Uterus (tissue), 3 donors: ENCODE measurements at regions not wholly inside any gene's neighbourhood (a gene's known extent, or its start where the extent isn't known, plus 50 kb on each side); places are given as distances from the start of the nearest gene placed in this dataset.

Experiments used
- DNase-seq, 2 donors: peaks; one replicate each; pipeline ENCODE4 v3.0.0-alpha.2; 2019 to 2020
- H3K27ac ChIP-seq, 2 donors: fragments of 200-600 bp; sonication (generic); 1 replicate in 1 of 2; 2 replicates in 1 of 2; pipeline ENCODE4 v1.5.1; 2016 to 2018
- H3K27me3 ChIP-seq, 2 donors: fragments of 200-600 bp; sonication (generic); one replicate each; pipeline ENCODE4 v1.5.1; 2018 to 2019; ENCODE audit warnings: control low read depth in 1 of 2
- H3K36me3 ChIP-seq, 2 donors: fragments of 200-600 bp; sonication (generic); one replicate each; pipeline ENCODE4 v1.5.1; 2019; ENCODE audit warnings: control low read depth in 1 of 2
- H3K4me1 ChIP-seq, 2 donors: fragments of 200-600 bp; sonication (generic); one replicate each; pipeline ENCODE4 v1.5.1; 2018 to 2019; ENCODE audit warnings: control low read depth in 1 of 2
- H3K4me3 ChIP-seq, 2 donors: fragments of 200-600 bp; sonication (generic); 1 replicate in 1 of 2; 2 replicates in 1 of 2; pipeline ENCODE4 v1.5.1; 2018 to 2019; ENCODE audit warnings: mild to moderate bottlenecking in 1 of 2
- H3K9me3 ChIP-seq, 2 donors: fragments of 200-600 bp; sonication (generic); one replicate each; pipeline ENCODE4 v1.5.1; 2019; ENCODE audit warnings: control low read depth in 1 of 2
- POLR2A ChIP-seq, 2 donors: fragments of 450-650 bp; IDR thresholded peaks; one replicate each; pipeline ENCODE4 v1.6.1; 2016; ENCODE audit warnings: antibody characterized with exemption in 2 of 2, mild to moderate bottlenecking in 1 of 2, moderate library complexity in 1 of 2
- intact Hi-C: fragments of 100-400 bp; cut with DNase I; formaldehyde crosslinking; loops from one replicate; pipeline ENCODE4 v1.15.1; 2023; ENCODE audit warnings: low total_unique reads
- TF ChIP-seq, protein P1 (sequence below), 4 experiments: fragments of 200-600 bp in 2 of 4; fragments of 450-650 bp in 2 of 4; sonication (generic) in 2 of 4; IDR thresholded peaks; one replicate each; pipeline ENCODE4 v1.5.1; 2016 to 2019; ENCODE audit warnings: antibody characterized with exemption in 4 of 4, mild to moderate bottlenecking in 2 of 4, moderate library complexity in 1 of 4
- donor health status: DM: yes; HTN: yes; CAD: no.

DNA sequence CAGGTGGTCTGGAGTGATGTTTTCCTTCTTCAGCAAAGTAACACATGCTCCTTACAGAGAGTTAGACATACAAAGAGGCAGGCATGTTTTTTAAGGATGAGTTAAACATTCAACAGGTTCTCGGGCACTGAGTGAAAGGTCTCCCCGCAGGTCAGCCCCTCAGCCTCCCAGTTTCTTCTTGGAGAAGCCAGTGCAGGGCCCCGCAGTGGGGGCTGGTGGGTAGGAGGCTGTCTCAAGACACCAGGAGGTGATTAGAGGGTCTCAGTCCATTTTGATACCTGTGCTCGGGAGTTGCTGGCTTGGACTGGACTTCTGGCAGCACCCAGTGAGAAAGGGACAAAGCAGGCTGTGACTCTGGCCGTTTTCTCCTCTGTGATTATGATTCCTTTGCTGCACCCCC is 78.6 kb upstream of the ZNF479 start:
- intact Hi-C loops, result no loop called here
- no peak for DNase-seq
- no peak for TF ChIP-seq POLR2A (IDR thresholded peaks at IDR 0.05)
- TF ChIP-seq, protein P1, sequence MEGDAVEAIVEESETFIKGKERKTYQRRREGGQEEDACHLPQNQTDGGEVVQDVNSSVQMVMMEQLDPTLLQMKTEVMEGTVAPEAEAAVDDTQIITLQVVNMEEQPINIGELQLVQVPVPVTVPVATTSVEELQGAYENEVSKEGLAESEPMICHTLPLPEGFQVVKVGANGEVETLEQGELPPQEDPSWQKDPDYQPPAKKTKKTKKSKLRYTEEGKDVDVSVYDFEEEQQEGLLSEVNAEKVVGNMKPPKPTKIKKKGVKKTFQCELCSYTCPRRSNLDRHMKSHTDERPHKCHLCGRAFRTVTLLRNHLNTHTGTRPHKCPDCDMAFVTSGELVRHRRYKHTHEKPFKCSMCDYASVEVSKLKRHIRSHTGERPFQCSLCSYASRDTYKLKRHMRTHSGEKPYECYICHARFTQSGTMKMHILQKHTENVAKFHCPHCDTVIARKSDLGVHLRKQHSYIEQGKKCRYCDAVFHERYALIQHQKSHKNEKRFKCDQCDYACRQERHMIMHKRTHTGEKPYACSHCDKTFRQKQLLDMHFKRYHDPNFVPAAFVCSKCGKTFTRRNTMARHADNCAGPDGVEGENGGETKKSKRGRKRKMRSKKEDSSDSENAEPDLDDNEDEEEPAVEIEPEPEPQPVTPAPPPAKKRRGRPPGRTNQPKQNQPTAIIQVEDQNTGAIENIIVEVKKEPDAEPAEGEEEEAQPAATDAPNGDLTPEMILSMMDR (IDR thresholded peaks at IDR 0.05), result no peak

DNA sequence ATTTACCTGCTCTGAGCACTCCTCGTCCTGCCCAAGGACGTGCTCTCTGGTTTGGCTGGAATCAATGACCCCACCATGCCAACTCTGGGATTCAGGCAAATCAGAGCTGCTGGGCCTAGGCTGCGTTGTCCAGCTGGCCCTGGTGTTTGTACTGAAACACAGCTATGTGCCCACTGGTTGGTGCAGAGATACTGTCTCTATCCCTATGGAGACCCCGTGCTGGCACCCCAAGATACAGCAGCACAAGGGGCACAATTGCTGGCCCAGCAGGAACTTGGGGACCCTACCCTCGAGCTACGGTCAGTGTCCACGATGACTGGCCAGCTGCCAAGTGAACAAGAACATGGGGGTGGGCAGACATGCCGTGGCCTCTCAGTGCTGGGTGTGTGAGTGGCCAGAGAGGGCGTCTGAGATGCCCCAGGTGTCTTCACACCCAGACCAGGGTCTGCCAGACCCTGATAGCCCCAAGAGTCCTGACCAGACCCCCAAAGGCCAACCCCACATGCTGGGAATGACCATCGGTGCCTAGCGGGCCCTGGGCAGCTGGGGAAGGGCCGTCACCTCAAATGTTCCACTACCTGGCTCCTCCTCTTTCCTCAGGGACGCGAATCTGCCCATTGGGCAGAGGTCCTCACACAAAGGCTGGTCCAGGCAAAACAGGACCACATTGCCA is 79.3 kb upstream of the ZNF479 start:
- intact Hi-C loops, result no loop called here
- Histone ChIP-seq H3K27me3 (no peaks in the 10 kb centered on the region), H3K4me1 (no peaks in the 10 kb centered on the region), H3K4me3 (no peak overlapping the region), H3K9me3 (no peaks in the 10 kb centered on the region), H3K36me3 (no peaks in the 10 kb centered on the region), H3K27ac (no peak overlapping the region)
- DNase-seq, result no peak
- TF ChIP-seq POLR2A (IDR thresholded peaks at IDR 0.05), result no peak

More for the DNA sequence above, 78.6 kb upstream of the ZNF479 start:
- Histone ChIP-seq H3K36me3 (no peaks in the 10 kb centered on the region), H3K4me1 (no peaks in the 10 kb centered on the region), H3K4me3 (no peak overlapping the region), H3K27ac (no peak overlapping the region), H3K9me3 (no peaks in the 10 kb centered on the region), H3K27me3 (no peaks in the 10 kb centered on the region)

DNA sequence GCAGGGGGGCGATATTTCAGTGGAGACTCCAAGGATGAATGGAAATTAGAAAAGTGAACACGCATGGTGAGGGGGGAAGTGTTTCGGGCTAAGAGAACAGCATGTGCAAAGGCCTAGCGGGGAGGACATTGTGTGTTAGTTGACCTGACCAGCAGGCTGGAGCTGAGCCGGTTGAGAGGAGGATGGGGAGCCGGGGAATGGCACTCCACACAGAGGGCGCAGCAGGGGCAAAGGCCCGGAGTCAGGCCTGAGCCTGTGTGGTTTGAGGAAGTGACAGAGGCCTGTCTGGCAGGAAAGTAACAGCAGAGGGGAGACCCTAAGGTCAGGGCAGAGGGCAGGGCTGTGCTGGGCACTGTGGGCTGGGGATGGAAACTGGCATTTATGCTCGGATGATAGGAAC is 83.2 kb upstream of the ZNF479 start:
- Histone ChIP-seq H3K9me3 (no peaks in the 10 kb centered on the region), H3K27ac (no peak overlapping the region), H3K4me1 (no peaks in the 10 kb centered on the region), H3K4me3 (no peak overlapping the region), H3K36me3 (no peaks in the 10 kb centered on the region), H3K27me3 (no peaks in the 10 kb centered on the region)
- TF ChIP-seq POLR2A (IDR thresholded peaks at IDR 0.05), result no peak
- TF ChIP-seq, protein P1 (IDR thresholded peaks at IDR 0.05), result no peak
- no peak for DNase-seq
- intact Hi-C loops, result no loop called here

DNA sequence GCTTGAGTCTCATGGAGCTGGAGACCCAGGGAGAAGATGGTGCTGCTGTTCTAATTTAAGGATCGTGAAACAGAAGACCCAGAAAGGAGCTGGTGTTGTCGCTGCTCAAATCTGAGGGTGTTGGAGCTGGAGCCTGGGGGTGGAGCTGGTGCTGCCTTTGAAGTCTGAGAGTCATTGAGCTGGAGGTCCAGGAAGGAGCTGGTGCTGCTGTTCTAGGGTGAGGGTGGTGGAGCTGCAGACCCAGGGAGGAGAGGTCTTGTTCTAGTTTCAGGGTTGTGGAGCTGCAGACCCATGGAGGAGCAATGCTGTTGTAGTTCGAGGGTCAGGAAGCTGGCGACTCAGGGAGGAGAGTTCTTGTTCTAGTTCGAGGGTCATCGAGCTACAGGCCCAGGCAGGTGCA is 84.1 kb upstream of the ZNF479 start:
- TF ChIP-seq, protein P1 (IDR thresholded peaks at IDR 0.05), result no peak
- no peak for TF ChIP-seq POLR2A (IDR thresholded peaks at IDR 0.05)
- no peak overlapping the region for H3K27ac ChIP-seq
- H3K9me3 ChIP-seq, result no peaks in the 10 kb centered on the region
- H3K27me3 ChIP-seq, result no peaks in the 10 kb centered on the region
- no peak overlapping the region for H3K4me3 ChIP-seq
- H3K36me3 ChIP-seq, result no peaks in the 10 kb centered on the region
- no peaks in the 10 kb centered on the region for H3K4me1 ChIP-seq
- intact Hi-C loops, result no loop called here
- no peak for DNase-seq

DNA sequence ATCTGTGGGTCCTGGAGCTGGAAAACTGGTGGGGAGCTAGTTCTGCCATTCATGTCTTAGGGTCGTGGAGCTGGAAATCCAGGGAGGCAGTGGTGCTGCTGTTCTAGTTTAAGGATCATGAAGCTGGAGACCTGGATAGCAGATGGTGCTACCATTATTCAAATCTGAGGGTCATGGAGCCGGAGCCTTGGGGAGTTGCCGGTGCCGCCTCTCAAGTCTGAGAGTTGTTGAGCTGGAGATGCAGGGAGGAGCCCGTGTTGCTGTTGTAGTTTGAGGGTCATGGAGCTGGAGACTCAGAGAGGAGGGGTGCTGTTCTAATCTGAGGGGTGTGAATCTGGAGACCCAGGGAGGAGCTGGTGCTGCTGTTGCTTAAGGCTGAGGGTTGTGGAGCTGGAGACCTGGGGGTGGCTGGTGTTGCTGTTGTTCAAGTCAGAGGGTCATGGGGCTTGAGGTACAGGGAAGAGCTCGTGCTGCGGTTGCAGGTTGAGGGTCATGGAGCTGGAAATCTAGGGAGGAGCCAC is 86.0 kb upstream of the ZNF479 start:
- intact Hi-C loops, result no loop called here
- no peak overlapping the region for H3K27ac ChIP-seq
- no peak overlapping the region for H3K4me3 ChIP-seq
- DNase-seq, result no peak
- no peak for TF ChIP-seq POLR2A (IDR thresholded peaks at IDR 0.05)
- TF ChIP-seq, protein P1 (IDR thresholded peaks at IDR 0.05), result no peak
- no peaks in the 10 kb centered on the region for H3K4me1 ChIP-seq
- H3K36me3 ChIP-seq, result no peaks in the 10 kb centered on the region
- no peaks in the 10 kb centered on the region for H3K9me3 ChIP-seq
- H3K27me3 ChIP-seq, result no peaks in the 10 kb centered on the region
